SK-N-SH (cell line): ENCODE measurements at regions not wholly inside any gene's neighbourhood (a gene's known extent, or its start where the extent isn't known, plus 50 kb on each side); places are given as distances from the start of the nearest gene placed in this dataset.

ENCODE experiments used
- CTCF ChIA-PET: fragments of 300-600, 350-600 bp; formaldehyde crosslinking; extraction: SDS; loops from one replicate; lab custom pipeline; 2021; lab: Yijun Ruan, JAX
- POLR2A ChIA-PET: fragments of 350-600 bp; sonication (Branson Sonifier 250); formaldehyde crosslinking; extraction: SDS; loops from one replicate; lab custom pipeline; 2020; ENCODE audit warnings: antibody characterized with exemption, inconsistent platforms; lab: Yijun Ruan, JAX
- DNase-seq: peaks from one replicate; pipeline ENCODE4 v3.0.0; 2012
- H2AFZ ChIP-seq: fragments of 200-600 bp; sonication (generic); 2 replicates; pipeline ENCODE4 v1.8.1; 2016; ENCODE audit warnings: antibody characterized with exemption, mild to moderate bottlenecking, low read depth
- H3F3A ChIP-seq: fragments of 200-600 bp; sonication (generic); replicated peaks from 2 replicates; pipeline ENCODE3; 2016; ENCODE audit warnings: antibody characterized with exemption, mild to moderate bottlenecking; ENCODE audit not compliant: insufficient read depth
- H3K27ac ChIP-seq, 2 experiments: fragments of 200-500 bp in 1 of 2; fragments of 200-600 bp in 1 of 2; sonication (Bioruptor generic) in 1 of 2; sonication (generic), shearing (Covaris generic) in 1 of 2; 2 replicates each; pipeline versions ENCODE4 v1.5.1 to v1.6.1; 2014 to 2016; ENCODE audit warnings: low read depth in 2 of 2, inconsistent platforms in 1 of 2, low read length in 1 of 2, mild to moderate bottlenecking in 1 of 2, mixed read lengths in 1 of 2
- H3K27me3 ChIP-seq: fragments of 200-600 bp; sonication (generic), shearing (Covaris generic); 2 replicates; pipeline ENCODE4 v1.6.1; 2016; ENCODE audit warnings: mixed run types; ENCODE audit not compliant: insufficient read depth
- H3K36me3 ChIP-seq, 2 experiments: fragments of 200-500 bp in 1 of 2; fragments of 200-600 bp in 1 of 2; sonication (Bioruptor generic) in 1 of 2; sonication (generic) in 1 of 2; replicated peaks in 1 of 2; 2 replicates each; pipeline versions ENCODE3 to v1.5.1; 2014 to 2016; ENCODE audit warnings: low read length in 1 of 2, mild to moderate bottlenecking in 1 of 2; ENCODE audit not compliant: insufficient read depth in 2 of 2, control insufficient read depth in 1 of 2
- H3K4me1 ChIP-seq, 2 experiments: fragments of 200-500 bp in 1 of 2; fragments of 200-600 bp in 1 of 2; sonication (Bioruptor generic) in 1 of 2; sonication (generic), shearing (Covaris generic) in 1 of 2; 2 replicates each; pipeline versions ENCODE4 v1.5.1 to v1.6.1; 2014 to 2016; ENCODE audit warnings: low read depth in 1 of 2, low read length in 1 of 2, mixed run types in 1 of 2; ENCODE audit not compliant: insufficient read depth in 2 of 2, control insufficient read depth in 1 of 2
- H3K4me2 ChIP-seq: fragments of 200-600 bp; sonication (generic), shearing (Covaris generic); 2 replicates; pipeline ENCODE4 v1.6.1; 2017; ENCODE audit warnings: mixed run types
- H3K4me3 ChIP-seq, 2 experiments: fragments of 200-500 bp in 1 of 2; fragments of 200-600 bp in 1 of 2; sonication (Bioruptor generic) in 1 of 2; sonication (generic), shearing (Covaris generic) in 1 of 2; 2 replicates each; pipeline versions ENCODE4 v1.5.1 to v1.8.1; 2014 to 2016; ENCODE audit warnings: low read depth in 2 of 2, inconsistent platforms in 1 of 2, low read length in 1 of 2, mild to moderate bottlenecking in 1 of 2, mixed read lengths in 1 of 2, moderate library complexity in 1 of 2
- H3K79me2 ChIP-seq: fragments of 200-600 bp; sonication (generic); 2 replicates; pipeline ENCODE4 v1.8.1; 2017; ENCODE audit warnings: mild to moderate bottlenecking; ENCODE audit not compliant: insufficient read depth
- H3K9ac ChIP-seq: fragments of 200-600 bp; sonication (generic); 2 replicates; pipeline ENCODE4 v1.6.1; 2017; ENCODE audit warnings: mixed run types
- H3K9me2 ChIP-seq: fragments of 200-600 bp; sonication (generic); 2 replicates; pipeline ENCODE4 v1.6.1; 2017; ENCODE audit warnings: mixed run types
- H3K9me3 ChIP-seq: fragments of 200-600 bp; sonication (generic); 2 replicates; pipeline ENCODE4 v1.6.1; 2017; ENCODE audit warnings: mixed run types, mild to moderate bottlenecking, moderate library complexity
- H4K20me1 ChIP-seq: fragments of 200-600 bp; sonication (generic); 2 replicates; pipeline ENCODE4 v1.6.1; 2017; ENCODE audit warnings: mild to moderate bottlenecking, mixed run types; ENCODE audit not compliant: insufficient read depth
- EZH2phosphoT487 ChIP-seq: fragments of 200-600 bp; sonication (generic); IDR thresholded peaks from 2 replicates; pipeline ENCODE4 v1.6.1; 2017; ENCODE audit warnings: low read depth, mixed run types, mild to moderate bottlenecking, antibody characterized with exemption, moderate library complexity, borderline replicate concordance
- FOXJ3 ChIP-seq: sonication (generic); formaldehyde crosslinking; IDR thresholded peaks from 2 replicates; pipeline ENCODE4 v1.5.1; 2020; ENCODE audit warnings: mild to moderate bottlenecking, missing genetic modification reagents
- FOXM1 ChIP-seq: IDR thresholded peaks from 2 replicates; pipeline ENCODE4 v1.4.0; 2012; ENCODE audit warnings: low read depth, mild to moderate bottlenecking
- MXI1 ChIP-seq: IDR thresholded peaks from 2 replicates; pipeline ENCODE4 v1.6.1; 2012; ENCODE audit warnings: mild to moderate bottlenecking, low read depth, low read length, improper control_type of control experiment
- NRF1 ChIP-seq: IDR thresholded peaks from 2 replicates; pipeline ENCODE4 v1.6.1; 2012; ENCODE audit warnings: low read depth, mild to moderate bottlenecking, low read length
- RCOR1 ChIP-seq: fragments of 150-350 bp; IDR thresholded peaks from 2 replicates; pipeline ENCODE4 v1.6.1; 2017; ENCODE audit warnings: antibody characterized with exemption, low read length
- REST ChIP-seq: IDR thresholded peaks from 2 replicates; pipeline ENCODE4 v1.6.1; 2012; ENCODE audit warnings: mild to moderate bottlenecking, low read depth, low read length, moderate library complexity
- USF2 ChIP-seq: fragments of 150-350 bp; IDR thresholded peaks from 2 replicates; pipeline ENCODE4 v1.6.1; 2017; ENCODE audit warnings: antibody characterized with exemption, low read length, low read depth, borderline replicate concordance
- YY1 ChIP-seq: IDR thresholded peaks from 2 replicates; pipeline ENCODE4 v1.4.0; 2012; ENCODE audit warnings: low read depth, mild to moderate bottlenecking
- TF ChIP-seq, protein P1 (sequence below): IDR thresholded peaks from 2 replicates; pipeline ENCODE4 v1.4.0; 2012; ENCODE audit warnings: low read depth, borderline replicate concordance

DNA sequence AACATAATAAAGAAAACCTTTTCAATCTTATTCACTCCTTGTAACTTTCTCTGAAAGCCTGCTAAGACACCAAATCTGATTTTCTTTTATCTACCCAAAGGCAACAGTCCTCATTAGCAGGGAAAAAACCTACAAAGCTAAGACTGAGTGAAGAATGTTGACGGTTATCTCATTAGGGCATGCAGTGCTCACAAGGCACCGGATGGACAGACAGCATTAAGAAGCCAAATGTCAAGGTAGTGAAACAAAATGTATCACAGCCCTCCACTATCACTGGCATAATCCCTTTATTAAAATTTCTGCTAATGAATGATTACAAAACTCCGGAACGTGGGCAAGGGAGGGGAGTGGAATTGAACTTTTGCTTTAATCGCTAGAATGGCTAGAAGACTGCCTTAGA, 442.8 kb downstream of the NEBL start (continued):
- TF ChIP-seq MXI1 (no peak), FOXM1 (no peak)
- TF ChIP-seq, protein P1, sequence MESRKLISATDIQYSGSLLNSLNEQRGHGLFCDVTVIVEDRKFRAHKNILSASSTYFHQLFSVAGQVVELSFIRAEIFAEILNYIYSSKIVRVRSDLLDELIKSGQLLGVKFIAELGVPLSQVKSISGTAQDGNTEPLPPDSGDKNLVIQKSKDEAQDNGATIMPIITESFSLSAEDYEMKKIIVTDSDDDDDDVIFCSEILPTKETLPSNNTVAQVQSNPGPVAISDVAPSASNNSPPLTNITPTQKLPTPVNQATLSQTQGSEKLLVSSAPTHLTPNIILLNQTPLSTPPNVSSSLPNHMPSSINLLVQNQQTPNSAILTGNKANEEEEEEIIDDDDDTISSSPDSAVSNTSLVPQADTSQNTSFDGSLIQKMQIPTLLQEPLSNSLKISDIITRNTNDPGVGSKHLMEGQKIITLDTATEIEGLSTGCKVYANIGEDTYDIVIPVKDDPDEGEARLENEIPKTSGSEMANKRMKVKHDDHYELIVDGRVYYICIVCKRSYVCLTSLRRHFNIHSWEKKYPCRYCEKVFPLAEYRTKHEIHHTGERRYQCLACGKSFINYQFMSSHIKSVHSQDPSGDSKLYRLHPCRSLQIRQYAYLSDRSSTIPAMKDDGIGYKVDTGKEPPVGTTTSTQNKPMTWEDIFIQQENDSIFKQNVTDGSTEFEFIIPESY, result no peak

DNA sequence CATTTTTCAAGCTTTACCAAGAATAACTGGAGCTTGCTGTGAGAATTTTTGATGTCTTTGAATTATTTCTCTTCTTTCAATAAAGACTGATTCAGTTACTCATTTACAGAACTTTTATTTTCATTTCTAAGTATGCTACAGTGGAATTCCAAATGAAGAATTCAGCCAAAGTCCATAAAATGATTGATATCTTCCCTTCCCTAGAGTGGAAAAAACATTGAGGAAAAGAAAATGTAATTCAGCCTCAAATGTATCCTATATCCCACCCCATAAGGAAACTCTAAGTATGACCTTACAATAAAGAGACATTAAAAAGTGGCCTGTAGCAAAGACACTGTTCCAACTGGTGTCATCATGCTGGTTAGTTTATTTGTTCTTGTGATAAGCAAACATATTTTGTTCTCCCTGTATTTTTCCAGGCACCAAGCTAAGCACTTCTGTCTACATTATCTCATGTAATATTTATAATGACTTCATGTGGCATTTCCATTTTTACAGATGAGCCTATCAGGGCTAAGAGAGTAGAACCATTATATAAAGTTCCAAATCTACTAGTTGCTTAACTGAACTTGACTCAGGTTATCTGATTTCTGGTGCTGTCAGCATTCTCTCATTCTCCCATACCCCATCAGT, 450.4 kb downstream of the NEBL start:
- H3F3A ChIP-seq, result no peaks in the 10 kb centered on the region
- TF ChIP-seq FOXJ3 (CRISPR knock-in tag) (no peak), USF2 (no peak), EZH2phosphoT487 (no peak), REST (no peak), RCOR1 (no peak), NRF1 (no peak), YY1 (no peak)
- H3K4me2 ChIP-seq, result no peak overlapping the region
- H3K79me2 ChIP-seq, result no peaks in the 10 kb centered on the region
- H3K27ac ChIP-seq, result no peak overlapping the region
- H3K36me3 ChIP-seq, result no peaks in the 10 kb centered on the region
- POLR2A ChIA-PET, result no interaction called here
- no peak for DNase-seq
- CTCF ChIA-PET, result no interaction called here
- no peak overlapping the region for H3K9ac ChIP-seq
- no peaks in the 10 kb centered on the region for H3K27me3 ChIP-seq
- 0 out of 2 replicates have a peak, but pooled peaks cover 5% of the 10 kb centered on the region for H3K9me3 ChIP-seq
- no peaks in the 10 kb centered on the region for H4K20me1 ChIP-seq
- H3K4me1 ChIP-seq, result no peaks in the 10 kb centered on the region; a peak in 1 of 4 replicates
- H3K9me2 ChIP-seq, result no peaks in the 10 kb centered on the region
- H3K4me3 ChIP-seq, result no peak overlapping the region
- H2AFZ ChIP-seq, result no peak overlapping the region
